GM18870 (cell line): ENCODE measurements at regions not wholly inside any gene's neighbourhood (a gene's known extent, or its start where the extent isn't known, plus 50 kb on each side); places are given as distances from the start of the nearest gene placed in this dataset.

Experiments used
- ATAC-seq: cut with Tn5 transposase; IDR thresholded peaks from one replicate; pipeline ENCODE4 v1.9.1; 2021; ENCODE audit warnings: moderate library complexity; ENCODE audit not compliant: unreplicated experiment

GRCh38 chr21:16855164-16855667 is 657.6 kb upstream of the CXADR start:
- no peak for ATAC-seq

- ATAC-seq = no peak
These were observed 649.4 kb upstream of the CXADR start for GRCh38 chr21:16863362-16863905.

- ATAC-seq = no peak
These were observed 648.9 kb upstream of the CXADR start for GRCh38 chr21:16863908-16864307.

GRCh38 chr21:16865632-16866031 is 647.2 kb upstream of the CXADR start:
- no peak for ATAC-seq

GRCh38 chr21:16866851-16867250 is 646.0 kb upstream of the CXADR start:
- no peak for ATAC-seq

- no peak for ATAC-seq
These were observed 642.7 kb upstream of the CXADR start for GRCh38 chr21:16870103-16870502.

- ATAC-seq = no peak
These were observed 640.2 kb upstream of the CXADR start for GRCh38 chr21:16872616-16873015.

- ATAC-seq = no peak
These were observed 639.7 kb upstream of the CXADR start for GRCh38 chr21:16873176-16873575.

- no peak for ATAC-seq
These were observed 639.2 kb upstream of the CXADR start for GRCh38 chr21:16873596-16873995.

- no peak for ATAC-seq
These were observed 633.4 kb upstream of the CXADR start for GRCh38 chr21:16879479-16879878.

GRCh38 chr21:16891821-16892220 is 621.0 kb upstream of the CXADR start:
- ATAC-seq = no peak

GRCh38 chr21:16900685-16901084 is 612.2 kb upstream of the CXADR start:
- no peak for ATAC-seq

- ATAC-seq = no peak
These were observed 604.8 kb upstream of the CXADR start for GRCh38 chr21:16908077-16908476.

- ATAC-seq = no peak
These were observed 602.2 kb upstream of the CXADR start for GRCh38 chr21:16910435-16911165.

- ATAC-seq = no peak
These were observed 601.7 kb upstream of the CXADR start for GRCh38 chr21:16911166-16911607.

GRCh38 chr21:16912075-16912474 is 600.8 kb upstream of the CXADR start:
- ATAC-seq = no peak

GRCh38 chr21:16913010-16913409 is 599.8 kb upstream of the CXADR start:
- no peak for ATAC-seq

GRCh38 chr21:16928439-16928838 is 584.4 kb upstream of the CXADR start:
- no peak for ATAC-seq

- no peak for ATAC-seq
These were observed 580.5 kb upstream of the CXADR start for GRCh38 chr21:16932314-16932713.

- ATAC-seq = no peak
These were observed 570.1 kb upstream of the CXADR start for GRCh38 chr21:16942703-16943102.

- ATAC-seq = no peak
These were observed 569.6 kb upstream of the CXADR start for GRCh38 chr21:16943231-16943630.

- ATAC-seq = no peak
These were observed 567.3 kb upstream of the CXADR start for GRCh38 chr21:16945580-16945979.

GRCh38 chr21:16956824-16957223 is 556.0 kb upstream of the CXADR start:
- ATAC-seq = no peak
